ENCODE measurements at regions not wholly inside any gene's neighbourhood (a gene's known extent, or its start where the extent isn't known, plus 50 kb on each side); places are given as distances from the start of the nearest gene placed in this dataset.

- TF ChIP-seq, protein P1, sequence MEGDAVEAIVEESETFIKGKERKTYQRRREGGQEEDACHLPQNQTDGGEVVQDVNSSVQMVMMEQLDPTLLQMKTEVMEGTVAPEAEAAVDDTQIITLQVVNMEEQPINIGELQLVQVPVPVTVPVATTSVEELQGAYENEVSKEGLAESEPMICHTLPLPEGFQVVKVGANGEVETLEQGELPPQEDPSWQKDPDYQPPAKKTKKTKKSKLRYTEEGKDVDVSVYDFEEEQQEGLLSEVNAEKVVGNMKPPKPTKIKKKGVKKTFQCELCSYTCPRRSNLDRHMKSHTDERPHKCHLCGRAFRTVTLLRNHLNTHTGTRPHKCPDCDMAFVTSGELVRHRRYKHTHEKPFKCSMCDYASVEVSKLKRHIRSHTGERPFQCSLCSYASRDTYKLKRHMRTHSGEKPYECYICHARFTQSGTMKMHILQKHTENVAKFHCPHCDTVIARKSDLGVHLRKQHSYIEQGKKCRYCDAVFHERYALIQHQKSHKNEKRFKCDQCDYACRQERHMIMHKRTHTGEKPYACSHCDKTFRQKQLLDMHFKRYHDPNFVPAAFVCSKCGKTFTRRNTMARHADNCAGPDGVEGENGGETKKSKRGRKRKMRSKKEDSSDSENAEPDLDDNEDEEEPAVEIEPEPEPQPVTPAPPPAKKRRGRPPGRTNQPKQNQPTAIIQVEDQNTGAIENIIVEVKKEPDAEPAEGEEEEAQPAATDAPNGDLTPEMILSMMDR (IDR thresholded peaks at IDR 0.05; ENCODE audit: control insufficient read depth, extremely low read depth, insufficient read depth): no peak
- no peak overlapping the region for H3K4me3 ChIP-seq (ENCODE audit: low read depth, low read length)
- DNase-seq (ENCODE audit: low read depth): no peak
Measured at GRCh38 chr3:99041747-99042146, 140.3 kb upstream of the DCBLD2 start.

DNA sequence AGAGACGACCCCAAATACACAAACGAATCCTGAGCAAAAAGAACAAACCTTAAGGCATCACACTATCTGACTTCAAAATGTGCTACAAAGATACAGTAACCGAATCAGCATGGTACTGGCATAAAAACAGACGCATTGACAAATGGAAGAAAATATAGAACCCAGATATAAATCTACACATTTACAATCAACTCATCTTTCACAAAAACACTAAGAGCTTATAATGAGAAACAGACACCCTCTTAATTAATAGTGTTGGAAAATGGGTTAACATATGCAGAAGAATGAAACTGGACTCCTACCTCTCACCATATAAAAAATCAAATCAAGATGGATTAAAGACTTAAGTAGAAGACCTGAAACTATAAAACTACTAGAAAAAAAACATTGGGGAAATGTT is 130.3 kb upstream of the DCBLD2 start:
- TF ChIP-seq, protein P1 (IDR thresholded peaks at IDR 0.05; ENCODE audit: control insufficient read depth, extremely low read depth, insufficient read depth): no peak
- no peak for DNase-seq (ENCODE audit: low read depth)
- H3K4me3 ChIP-seq (ENCODE audit: low read depth, low read length): no peak overlapping the region

DNA sequence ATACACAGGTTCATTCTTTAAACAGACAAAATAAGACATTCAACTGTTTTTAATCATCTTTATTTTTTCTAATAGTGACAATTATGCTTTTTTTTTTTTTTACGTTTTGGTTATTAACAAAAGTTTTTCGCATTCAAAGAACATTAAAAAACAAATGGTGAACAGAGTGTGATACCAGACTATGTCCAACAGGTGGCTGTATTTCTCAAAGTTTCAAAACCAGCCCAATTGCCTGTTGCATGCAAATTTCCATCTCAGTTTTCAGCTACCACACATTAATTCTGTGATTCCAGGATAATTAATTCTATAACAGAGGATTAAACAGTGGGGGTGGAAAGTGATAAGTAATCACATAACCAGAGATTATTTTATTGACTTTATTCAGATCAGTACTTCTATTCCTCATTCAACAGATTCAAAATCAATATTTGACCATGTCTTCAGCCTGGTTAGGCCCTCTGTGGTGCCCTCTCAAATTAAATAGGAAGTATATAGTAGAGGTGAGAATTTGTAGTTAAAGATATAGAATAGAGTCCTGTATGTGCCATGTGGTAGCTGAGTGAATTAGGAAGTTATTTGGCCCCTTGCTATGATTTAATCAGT is 122.2 kb upstream of the DCBLD2 start:
- TF ChIP-seq, protein P1 (IDR thresholded peaks at IDR 0.05; ENCODE audit: control insufficient read depth, extremely low read depth, insufficient read depth): peak; percentile 59
- DNase-seq (ENCODE audit: low read depth): no peak
- no peak overlapping the region for H3K4me3 ChIP-seq (ENCODE audit: low read depth, low read length)

DNA sequence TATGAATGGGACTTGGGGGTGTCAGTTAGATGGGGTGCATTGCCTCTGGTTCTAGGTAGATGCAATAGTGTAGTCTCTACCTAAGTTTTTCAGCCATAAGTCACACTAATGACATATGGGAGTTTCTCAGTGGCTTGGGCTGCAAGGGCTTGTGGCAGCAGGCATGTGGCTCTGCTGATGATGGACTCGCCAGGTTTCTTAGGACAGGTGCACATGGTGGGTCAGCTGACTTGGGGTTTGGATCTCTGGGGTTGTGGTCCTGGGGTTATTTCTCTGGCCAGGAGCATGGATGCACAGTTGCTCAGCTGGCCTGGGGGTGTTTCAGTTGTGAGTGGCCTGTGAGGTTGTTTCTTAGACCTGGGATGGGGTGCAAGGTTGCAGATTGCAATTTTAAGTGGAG is 120.0 kb upstream of the DCBLD2 start:
- H3K4me3 ChIP-seq (ENCODE audit: low read depth, low read length): no peak overlapping the region
- TF ChIP-seq, protein P1 (IDR thresholded peaks at IDR 0.05; ENCODE audit: control insufficient read depth, extremely low read depth, insufficient read depth): no peak
- DNase-seq (ENCODE audit: low read depth): no peak

GRCh38 chr3:99016452-99016851 is 115.0 kb upstream of the DCBLD2 start:
- no peak for DNase-seq (ENCODE audit: low read depth)
- TF ChIP-seq, protein P1 (IDR thresholded peaks at IDR 0.05; ENCODE audit: control insufficient read depth, extremely low read depth, insufficient read depth): no peak
- no peak overlapping the region for H3K4me3 ChIP-seq (ENCODE audit: low read depth, low read length)

DNA sequence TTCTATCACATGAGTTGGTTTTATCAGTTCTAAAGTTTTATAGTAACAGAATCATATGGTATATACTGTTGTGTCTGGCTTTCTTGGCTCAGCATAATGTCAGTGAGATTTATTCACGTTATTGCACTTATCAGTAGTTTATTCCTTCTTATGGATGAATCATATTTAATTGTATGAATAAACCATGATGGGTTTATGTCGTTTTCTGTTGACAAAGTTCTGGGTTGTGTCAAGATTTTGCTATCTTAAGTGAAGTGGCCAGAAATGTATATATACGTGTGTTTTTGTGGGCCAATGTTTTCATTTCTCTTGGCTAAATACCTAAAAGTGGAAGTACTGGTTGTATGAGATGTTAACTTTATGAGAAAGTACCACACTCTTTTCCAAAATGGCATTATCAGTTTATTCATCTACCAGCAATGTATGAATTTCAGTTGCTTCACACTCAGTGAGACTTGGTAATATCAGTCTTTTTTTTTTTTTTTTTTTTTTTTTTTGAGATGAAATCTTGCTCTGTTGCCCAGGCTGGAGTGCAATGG is 112.4 kb upstream of the DCBLD2 start:
- DNase-seq (ENCODE audit: low read depth): no peak
- no peak overlapping the region for H3K4me3 ChIP-seq (ENCODE audit: low read depth, low read length)
- TF ChIP-seq, protein P1 (IDR thresholded peaks at IDR 0.05; ENCODE audit: control insufficient read depth, extremely low read depth, insufficient read depth): no peak

DNA sequence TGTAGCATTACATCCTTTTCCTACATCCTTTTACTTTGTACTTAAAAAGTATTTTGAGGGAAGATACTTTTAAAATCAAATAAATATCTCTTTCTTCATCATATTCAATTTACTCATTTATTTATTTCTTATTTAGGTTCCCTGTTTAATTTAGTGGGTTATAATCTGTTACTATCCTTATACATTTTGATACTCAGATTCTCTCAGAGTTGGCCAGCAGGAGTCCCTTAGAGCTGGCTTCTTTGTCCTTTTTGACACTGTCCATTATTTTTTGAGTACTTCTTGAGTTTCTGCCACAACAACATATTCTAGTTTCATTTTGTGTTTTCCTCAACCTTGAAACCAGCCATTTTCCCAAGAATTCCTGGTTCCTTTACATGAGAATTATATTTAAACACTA is 111.6 kb upstream of the DCBLD2 start:
- TF ChIP-seq, protein P1 (IDR thresholded peaks at IDR 0.05; ENCODE audit: control insufficient read depth, extremely low read depth, insufficient read depth): no peak
- no peak overlapping the region for H3K4me3 ChIP-seq (ENCODE audit: low read depth, low read length)
- no peak for DNase-seq (ENCODE audit: low read depth)

All from LNCaP clone FGC (cell line).